Neuronal stem cell (in vitro differentiated cells): ENCODE measurements at regions not wholly inside any gene's neighbourhood (a gene's known extent, or its start where the extent isn't known, plus 50 kb on each side); places are given as distances from the start of the nearest gene placed in this dataset.

Experiments used
- DNase-seq: peaks from one replicate; pipeline ENCODE4 v3.0.0-alpha.2; 2013; ENCODE audit warnings: low spot score
- H2AFZ ChIP-seq: one replicate; pipeline ENCODE4 v1.6.1; 2013; ENCODE audit warnings: mild to moderate bottlenecking, low read length, inconsistent platforms
- H2AK5ac ChIP-seq: 2 replicates; pipeline ENCODE4 v1.6.1; 2013; ENCODE audit warnings: low read depth, mild to moderate bottlenecking, inconsistent platforms, low read length, moderate library complexity, mixed read lengths
- H2BK120ac ChIP-seq: 2 replicates; pipeline ENCODE4 v1.6.1; 2013; ENCODE audit warnings: low read depth, mild to moderate bottlenecking, inconsistent platforms, low read length, moderate library complexity, mixed read lengths
- H2BK12ac ChIP-seq: one replicate; pipeline ENCODE4 v1.6.1; 2013; ENCODE audit warnings: low read length, inconsistent platforms
- H2BK15ac ChIP-seq: 2 replicates; pipeline ENCODE4 v1.6.1; 2013; ENCODE audit warnings: mild to moderate bottlenecking, low read length, inconsistent platforms, mixed read lengths
- H2BK5ac ChIP-seq: one replicate; pipeline ENCODE4 v1.6.1; 2013; ENCODE audit warnings: inconsistent platforms, mild to moderate bottlenecking, low read length, moderate library complexity
- H3K14ac ChIP-seq: one replicate; pipeline ENCODE4 v1.6.1; 2013; ENCODE audit warnings: low read length, inconsistent platforms
- H3K18ac ChIP-seq: 2 replicates; pipeline ENCODE4 v1.6.1; 2013; ENCODE audit warnings: low read length, inconsistent platforms
- H3K23ac ChIP-seq: 2 replicates; pipeline ENCODE4 v1.6.1; 2013; ENCODE audit warnings: low read depth, mild to moderate bottlenecking, mixed read lengths, low read length, inconsistent platforms; ENCODE audit not compliant: poor library complexity
- H3K27ac ChIP-seq: replicated peaks from 3 replicates; pipeline ENCODE4 v1.5.1; 2013; ENCODE audit warnings: low read length, inconsistent platforms
- H3K27me3 ChIP-seq, 3 experiments: 2 replicates each; pipeline ENCODE4 v1.6.1; 2013; ENCODE audit warnings: low read length in 3 of 3, mild to moderate bottlenecking in 2 of 3, inconsistent platforms in 1 of 3, low read depth in 1 of 3, mixed read lengths in 1 of 3, moderate library complexity in 1 of 3; ENCODE audit not compliant: control insufficient read depth in 3 of 3, insufficient read depth in 3 of 3
- H3K36me3 ChIP-seq, 2 donors: replicated peaks in 1 of 2; 2 replicates each; pipeline ENCODE4 v1.6.1; 2013; ENCODE audit warnings: low read length in 2 of 2; ENCODE audit not compliant: control insufficient read depth in 2 of 2, insufficient read depth in 2 of 2
- H3K4ac ChIP-seq: 2 replicates; pipeline ENCODE4 v1.6.1; 2013; ENCODE audit warnings: inconsistent platforms, mild to moderate bottlenecking, low read length, moderate library complexity
- H3K4me1 ChIP-seq, 2 donors: 1 replicate in 1 of 2; 2 replicates in 1 of 2; pipeline ENCODE4 v1.6.1; 2013; ENCODE audit warnings: low read length in 2 of 2, low read depth in 1 of 2; ENCODE audit not compliant: control insufficient read depth in 2 of 2, insufficient read depth in 1 of 2
- H3K4me2 ChIP-seq: one replicate; pipeline ENCODE4 v1.6.1; 2013; ENCODE audit warnings: mild to moderate bottlenecking, low read length, inconsistent platforms; ENCODE audit not compliant: insufficient read depth, poor library complexity, severe bottlenecking
- H3K4me3 ChIP-seq, 2 donors: 2 replicates each; pipeline ENCODE4 v1.5.1; 2013; ENCODE audit warnings: low read length in 2 of 2, mild to moderate bottlenecking in 2 of 2, inconsistent platforms in 1 of 2, moderate library complexity in 1 of 2
- H3K79me1 ChIP-seq: one replicate; pipeline ENCODE4 v1.6.1; 2013; ENCODE audit warnings: low read depth, mild to moderate bottlenecking, inconsistent platforms, low read length, moderate library complexity
- H3K9ac ChIP-seq: one replicate; pipeline ENCODE4 v1.6.1; 2013; ENCODE audit warnings: mild to moderate bottlenecking, low read depth, low read length, inconsistent platforms; ENCODE audit not compliant: poor library complexity
- H3K9me3 ChIP-seq, 2 donors: replicated peaks in 1 of 2; 2 replicates each; pipeline versions ENCODE3 to v1.6.1; 2013; ENCODE audit warnings: low read length in 2 of 2, mild to moderate bottlenecking in 2 of 2, inconsistent platforms in 1 of 2, low read depth in 1 of 2, mixed read lengths in 1 of 2, moderate library complexity in 1 of 2; ENCODE audit not compliant: control insufficient read depth in 2 of 2, insufficient read depth in 1 of 2
- H4K8ac ChIP-seq: one replicate; pipeline ENCODE4 v1.6.1; 2013; ENCODE audit warnings: low read depth, mild to moderate bottlenecking, inconsistent platforms, low read length, moderate library complexity
- H4K91ac ChIP-seq: one replicate; pipeline ENCODE4 v1.6.1; 2013; ENCODE audit warnings: low read length, low read depth, mild to moderate bottlenecking, inconsistent platforms; ENCODE audit not compliant: poor library complexity
- WGBS, 2 donors: extraction: QIAGEN DNeasy Blood & Tissue Kit; methylation state at CpG; one replicate each; pipeline ENCODE4 v1.1.7; 2013; ENCODE audit warnings: missing lambda C conversion rate in 2 of 2, mixed read lengths in 1 of 2; ENCODE audit not compliant: insufficient read length in 2 of 2, insufficient replicate concordance in 1 of 2; ENCODE audit errors: extremely low coverage in 2 of 2; 5-methylcytosine and 5-hydroxymethylcytosine counted together

- H3K18ac ChIP-seq, result no peak overlapping the region
- WGBS, 2 donors, result no CpG with 5 or more reads among the region's 2 CpGs
- no peak overlapping the region for H2AFZ ChIP-seq
- H3K14ac ChIP-seq, result no peak overlapping the region
- no peak overlapping the region for H3K27ac ChIP-seq
- no peak overlapping the region for H3K4me2 ChIP-seq
- no peak overlapping the region for H4K91ac ChIP-seq
- no peaks in the 10 kb centered on the region for H3K27me3 ChIP-seq
- H3K4ac ChIP-seq, result no peak overlapping the region
- no peak for DNase-seq
- H3K9ac ChIP-seq, result no peak overlapping the region
- H2AK5ac ChIP-seq, result no peak overlapping the region
- H3K79me1 ChIP-seq, result no peaks in the 10 kb centered on the region
- H3K9me3 ChIP-seq, result no peaks in the 10 kb centered on the region
- H3K4me1 ChIP-seq, result peaks cover 0 to 2% of the 10 kb centered on the region in 2 donors
- H3K36me3 ChIP-seq, result no peaks in the 10 kb centered on the region
- no peak overlapping the region for H2BK5ac ChIP-seq
- H2BK120ac ChIP-seq, result no peak overlapping the region
- H2BK15ac ChIP-seq, result no peak overlapping the region
- no peak overlapping the region for H4K8ac ChIP-seq
- H3K4me3 ChIP-seq, result no peak overlapping the region
- H3K23ac ChIP-seq, result no peak overlapping the region
- no peak overlapping the region for H2BK12ac ChIP-seq
These were observed 395.3 kb downstream of the OSTF1 start for GRCh38 chr9:75483636-75484035.

- Histone ChIP-seq H3K27ac (no peak overlapping the region), H3K79me1 (no peaks in the 10 kb centered on the region), H3K4me1 (peaks cover 0 to 2% of the 10 kb centered on the region in 2 donors), H2BK120ac (no peak overlapping the region), H4K91ac (no peak overlapping the region), H2AFZ (no peak overlapping the region), H3K9ac (no peak overlapping the region), H2BK15ac (no peak overlapping the region), H3K36me3 (no peaks in the 10 kb centered on the region), H3K4me2 (no peak overlapping the region), H3K23ac (no peak overlapping the region), H3K18ac (no peak overlapping the region), H2BK12ac (no peak overlapping the region), H4K8ac (no peak overlapping the region), H3K9me3 (no peaks in the 10 kb centered on the region), H3K27me3 (no peaks in the 10 kb centered on the region), H3K4me3 (no peak overlapping the region), H3K14ac (no peak overlapping the region), H2BK5ac (no peak overlapping the region), H2AK5ac (no peak overlapping the region), H3K4ac (no peak overlapping the region)
- no peak for DNase-seq
- no CpG with 5 or more reads among the region's 5 CpGs for WGBS, 2 donors
These were observed 399.8 kb downstream of the OSTF1 start for GRCh38 chr9:75487856-75488718.

- H4K8ac ChIP-seq, result no peak overlapping the region
- H3K14ac ChIP-seq, result no peak overlapping the region
- no peak overlapping the region for H4K91ac ChIP-seq
- H3K4ac ChIP-seq, result no peak overlapping the region
- H3K4me3 ChIP-seq, result no peak overlapping the region
- no peak overlapping the region for H2BK15ac ChIP-seq
- H3K36me3 ChIP-seq, result no peaks in the 10 kb centered on the region
- no peak overlapping the region for H2AFZ ChIP-seq
- no peak overlapping the region for H3K9ac ChIP-seq
- no peak overlapping the region for H3K4me2 ChIP-seq
- no peaks in the 10 kb centered on the region for H3K79me1 ChIP-seq
- no peak overlapping the region for H2AK5ac ChIP-seq
- H2BK5ac ChIP-seq, result no peak overlapping the region
- no peaks in the 10 kb centered on the region for H3K9me3 ChIP-seq
- no peak for DNase-seq
- peaks cover 0 to 2% of the 10 kb centered on the region in 2 donors for H3K4me1 ChIP-seq
- H2BK120ac ChIP-seq, result no peak overlapping the region
- H3K27me3 ChIP-seq, result no peaks in the 10 kb centered on the region
- no peak overlapping the region for H3K27ac ChIP-seq
- no CpG with 5 or more reads among the region's 6 CpGs for WGBS, 2 donors
- no peak overlapping the region for H3K23ac ChIP-seq
- H2BK12ac ChIP-seq, result no peak overlapping the region
- no peak overlapping the region for H3K18ac ChIP-seq
These were observed 400.4 kb downstream of the OSTF1 start for GRCh38 chr9:75488719-75489110.

- WGBS, 2 donors, result no CpG with 5 or more reads among the region's 2 CpGs
- no peaks in the 10 kb centered on the region for H3K9me3 ChIP-seq
- no peak overlapping the region for H3K14ac ChIP-seq
- H3K79me1 ChIP-seq, result no peaks in the 10 kb centered on the region
- no peak overlapping the region for H3K18ac ChIP-seq
- no peak overlapping the region for H2AFZ ChIP-seq
- H4K8ac ChIP-seq, result no peak overlapping the region
- H4K91ac ChIP-seq, result no peak overlapping the region
- H2AK5ac ChIP-seq, result no peak overlapping the region
- H2BK15ac ChIP-seq, result no peak overlapping the region
- no peak overlapping the region for H3K9ac ChIP-seq
- DNase-seq, result no peak
- H3K4me2 ChIP-seq, result no peak overlapping the region
- H3K23ac ChIP-seq, result no peak overlapping the region
- H2BK120ac ChIP-seq, result no peak overlapping the region
- H3K27ac ChIP-seq, result no peak overlapping the region
- no peak overlapping the region for H3K4ac ChIP-seq
- H3K4me1 ChIP-seq, result peaks cover 0 to 2% of the 10 kb centered on the region in 2 donors
- no peaks in the 10 kb centered on the region for H3K36me3 ChIP-seq
- H2BK12ac ChIP-seq, result no peak overlapping the region
- no peaks in the 10 kb centered on the region for H3K27me3 ChIP-seq
- H3K4me3 ChIP-seq, result no peak overlapping the region
- no peak overlapping the region for H2BK5ac ChIP-seq
These were observed 400.1 kb upstream of the PCSK5 start for GRCh38 chr9:75490326-75490725.
